MCF 10A (cell line): ENCODE measurements at regions not wholly inside any gene's neighbourhood (a gene's known extent, or its start where the extent isn't known, plus 50 kb on each side); places are given as distances from the start of the nearest gene placed in this dataset.

ENCODE experiments used
- BruUV-seq: library from RNA; stranded (reverse); fragments of 400-500 nt; replicated peaks from 2 replicates; lab custom pipeline; 2021; lab: Mats Ljungman, UMichigan
- CTCF ChIA-PET: fragments of 300-600 bp; sonication (Branson Sonifier 250); formaldehyde crosslinking; extraction: SDS; loops from one replicate; lab custom pipeline; 2021; ENCODE audit warnings: antibody characterized with exemption, inconsistent platforms; lab: Yijun Ruan, JAX
- POLR2A ChIA-PET: fragments of 300-600, 350-650 bp; sonication (Branson Sonifier 250); formaldehyde crosslinking; extraction: SDS; loops from one replicate; lab custom pipeline; 2020; ENCODE audit warnings: antibody characterized with exemption, inconsistent platforms; lab: Yijun Ruan, JAX
- DNase-seq: peaks from one replicate; pipeline ENCODE4 v3.0.0-alpha.2; 2018; ENCODE audit not compliant: unreplicated experiment
- H3K27ac Mint-ChIP-seq: one replicate; pipeline ENCODE4 v1.8.0; 2022; ENCODE audit warnings: mild to moderate bottlenecking, low read depth, mixed read lengths; ENCODE audit not compliant: unreplicated experiment
- H3K27me3 Mint-ChIP-seq: one replicate; pipeline ENCODE4 v1.8.0; 2022; ENCODE audit warnings: mixed read lengths; ENCODE audit not compliant: insufficient read depth, unreplicated experiment
- H3K36me3 Mint-ChIP-seq: one replicate; pipeline ENCODE4 v1.8.0; 2022; ENCODE audit warnings: mild to moderate bottlenecking, moderate library complexity, mixed read lengths; ENCODE audit not compliant: insufficient read depth, unreplicated experiment
- H3K4me1 Mint-ChIP-seq: one replicate; pipeline ENCODE4 v1.8.0; 2022; ENCODE audit warnings: mixed read lengths; ENCODE audit not compliant: insufficient read depth, unreplicated experiment
- H3K4me3 Mint-ChIP-seq: one replicate; pipeline ENCODE4 v1.8.0; 2022; ENCODE audit warnings: mild to moderate bottlenecking, moderate library complexity, mixed read lengths; ENCODE audit not compliant: unreplicated experiment
- H3K9me3 Mint-ChIP-seq: one replicate; pipeline ENCODE4 v1.8.0; 2022; ENCODE audit warnings: mixed read lengths; ENCODE audit not compliant: unreplicated experiment
- intact Hi-C: fragments of 100-400 bp; cut with micrococcal nuclease; formaldehyde crosslinking; loops from 2 replicates; pipeline ENCODE4 v1.14.1; 2022
- TF ChIP-seq, protein P1 (sequence below): fragments of 200-600 bp; IDR thresholded peaks from one replicate; pipeline ENCODE4 v1.8.0; 2022; ENCODE audit warnings: antibody characterized with exemption, mild to moderate bottlenecking; ENCODE audit not compliant: unreplicated experiment

DNA sequence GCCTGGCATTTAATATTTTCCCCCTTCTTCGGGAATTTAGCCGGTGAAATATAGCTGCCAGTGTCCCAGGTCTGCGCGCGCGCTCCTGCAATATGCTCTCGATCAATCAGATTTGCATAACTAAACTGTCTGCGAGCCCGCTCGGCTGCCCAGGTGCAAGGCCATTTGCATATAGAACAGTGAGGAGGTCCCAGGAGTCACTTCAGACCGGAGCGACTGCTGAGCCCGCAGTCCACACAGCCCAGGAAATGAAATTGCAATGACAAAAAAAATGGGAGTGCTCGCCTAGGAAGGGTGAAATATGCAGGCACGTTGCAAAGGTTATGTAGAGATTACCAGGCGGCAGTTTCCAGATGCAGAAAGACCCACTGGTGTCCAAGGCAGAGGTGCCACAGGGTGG is 228.5 kb downstream of the VRK1 start:
- Mint-ChIP-seq H3K4me1 (no peaks in the 10 kb centered on the region), H3K9me3 (no peaks in the 10 kb centered on the region), H3K27me3 (no peaks in the 10 kb centered on the region), H3K27ac (no peak overlapping the region), H3K36me3 (no peaks in the 10 kb centered on the region), H3K4me3 (no peak overlapping the region)
- BruUV-seq = no TSS peak
- ChIA-PET POLR2A (no interaction called here), CTCF (no interaction called here)
- no peak for DNase-seq
- TF ChIP-seq, protein P1, sequence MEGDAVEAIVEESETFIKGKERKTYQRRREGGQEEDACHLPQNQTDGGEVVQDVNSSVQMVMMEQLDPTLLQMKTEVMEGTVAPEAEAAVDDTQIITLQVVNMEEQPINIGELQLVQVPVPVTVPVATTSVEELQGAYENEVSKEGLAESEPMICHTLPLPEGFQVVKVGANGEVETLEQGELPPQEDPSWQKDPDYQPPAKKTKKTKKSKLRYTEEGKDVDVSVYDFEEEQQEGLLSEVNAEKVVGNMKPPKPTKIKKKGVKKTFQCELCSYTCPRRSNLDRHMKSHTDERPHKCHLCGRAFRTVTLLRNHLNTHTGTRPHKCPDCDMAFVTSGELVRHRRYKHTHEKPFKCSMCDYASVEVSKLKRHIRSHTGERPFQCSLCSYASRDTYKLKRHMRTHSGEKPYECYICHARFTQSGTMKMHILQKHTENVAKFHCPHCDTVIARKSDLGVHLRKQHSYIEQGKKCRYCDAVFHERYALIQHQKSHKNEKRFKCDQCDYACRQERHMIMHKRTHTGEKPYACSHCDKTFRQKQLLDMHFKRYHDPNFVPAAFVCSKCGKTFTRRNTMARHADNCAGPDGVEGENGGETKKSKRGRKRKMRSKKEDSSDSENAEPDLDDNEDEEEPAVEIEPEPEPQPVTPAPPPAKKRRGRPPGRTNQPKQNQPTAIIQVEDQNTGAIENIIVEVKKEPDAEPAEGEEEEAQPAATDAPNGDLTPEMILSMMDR = no peak
- intact Hi-C loops = no loop called here

DNA sequence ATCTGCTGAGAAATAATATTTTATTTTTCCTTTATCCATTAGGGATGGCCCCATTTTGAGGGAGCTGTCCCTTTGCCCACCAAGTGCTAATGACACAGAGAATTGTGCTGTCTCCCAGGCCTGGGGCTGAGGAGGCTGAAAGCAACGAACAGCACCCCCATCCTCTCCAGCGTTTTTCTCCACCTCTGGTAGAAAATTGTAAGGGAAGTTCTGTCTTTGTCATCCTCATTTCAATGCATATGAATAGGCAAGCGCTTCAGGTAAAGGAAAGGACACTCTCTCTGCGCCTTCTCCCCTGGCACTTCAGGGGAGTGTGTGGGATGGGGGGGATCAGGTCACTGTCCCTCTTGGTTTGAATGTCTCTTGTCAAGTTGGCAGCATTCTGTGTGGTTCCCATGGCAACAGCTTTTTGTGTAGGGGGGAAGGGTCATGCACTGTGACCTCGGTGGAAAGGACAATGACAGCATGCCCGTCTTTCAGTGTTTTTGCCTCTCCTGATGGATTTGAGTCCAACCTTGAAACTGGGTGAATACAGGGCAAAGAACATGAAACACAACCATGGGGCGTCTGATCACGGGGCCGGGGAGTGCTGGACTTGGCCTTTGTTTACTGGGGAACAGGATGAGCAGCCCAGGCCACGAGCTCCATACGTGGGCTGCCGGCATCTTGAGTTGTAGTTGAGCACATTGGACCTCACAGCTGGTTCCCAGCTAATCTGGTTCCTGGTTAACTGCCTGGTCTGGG is 230.2 kb downstream of the VRK1 start:
- peaks cover 13% of the 10 kb centered on the region for H3K27me3 Mint-ChIP-seq
- BruUV-seq = no TSS peak
- H3K27ac Mint-ChIP-seq = no peak overlapping the region
- H3K4me3 Mint-ChIP-seq = no peak overlapping the region
- ChIA-PET POLR2A (no interaction called here), CTCF (no interaction called here)
- DNase-seq = no peak
- intact Hi-C loops = no loop called here
- H3K36me3 Mint-ChIP-seq = no peaks in the 10 kb centered on the region
- no peaks in the 10 kb centered on the region for H3K4me1 Mint-ChIP-seq
- H3K9me3 Mint-ChIP-seq = peaks cover 17% of the 10 kb centered on the region
- TF ChIP-seq, protein P1 = no peak

DNA sequence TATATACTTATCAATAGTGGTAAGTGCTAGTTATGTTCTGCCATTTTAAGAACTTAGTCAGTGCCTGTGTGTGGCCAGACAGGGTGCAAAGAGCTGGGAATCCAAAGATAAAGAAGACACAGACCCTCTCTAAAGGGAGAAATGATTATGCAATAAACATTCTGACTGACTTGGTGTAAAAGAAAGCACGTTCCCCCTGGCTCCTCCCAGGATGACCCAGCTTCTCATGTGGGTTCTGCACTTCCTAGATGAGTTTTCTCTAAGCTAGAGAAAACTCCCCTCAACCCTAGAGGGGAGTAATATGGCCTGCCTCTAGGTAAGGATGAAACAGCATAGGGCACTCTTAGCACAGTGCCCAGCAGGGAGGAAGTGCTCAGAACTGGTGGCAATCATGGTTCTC is 231.2 kb downstream of the VRK1 start:
- DNase-seq = no peak
- Mint-ChIP-seq H3K36me3 (no peaks in the 10 kb centered on the region), H3K4me3 (no peak overlapping the region), H3K27me3 (peaks cover 16% of the 10 kb centered on the region), H3K27ac (no peak overlapping the region), H3K9me3 (peaks cover 20% of the 10 kb centered on the region), H3K4me1 (no peaks in the 10 kb centered on the region)
- ChIA-PET POLR2A (no interaction called here), CTCF (interaction anchor here (0.5 kb wide), 1 partner anchor 368 kb away, joined by 3 read pairs; no protein-coding TSS in a partner anchor)
- BruUV-seq = no TSS peak
- TF ChIP-seq, protein P1 = no peak
- intact Hi-C loops = no loop called here

DNA sequence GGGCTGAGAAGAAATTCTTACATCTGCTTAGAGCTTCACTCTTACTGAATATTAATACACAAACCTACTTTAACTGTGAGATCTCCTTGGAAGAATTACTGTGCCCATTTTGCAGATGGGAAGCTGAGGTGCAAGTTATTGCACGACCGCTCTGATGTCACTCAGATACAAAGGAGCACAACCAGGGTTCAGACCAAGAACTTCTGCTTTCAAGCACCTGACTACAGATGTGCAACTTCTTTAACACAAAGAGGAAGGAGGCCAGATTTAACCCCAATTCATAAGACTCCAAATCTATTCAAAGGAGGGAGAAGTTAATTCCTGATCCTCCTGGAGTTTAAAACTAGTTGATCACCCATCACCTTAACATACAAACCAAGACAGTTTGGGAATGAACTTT is 232.6 kb downstream of the VRK1 start:
- no TSS peak for BruUV-seq
- CTCF ChIA-PET = no interaction called here
- peaks cover 16% of the 10 kb centered on the region for H3K27me3 Mint-ChIP-seq

More for the DNA sequence above, 232.6 kb downstream of the VRK1 start:
- POLR2A ChIA-PET = no interaction called here
- intact Hi-C loops = no loop called here
- DNase-seq = no peak
- no peak overlapping the region for H3K4me3 Mint-ChIP-seq
- H3K27ac Mint-ChIP-seq = no peak overlapping the region
- no peaks in the 10 kb centered on the region for H3K36me3 Mint-ChIP-seq
- TF ChIP-seq, protein P1 = no peak
- H3K9me3 Mint-ChIP-seq = peaks cover 20% of the 10 kb centered on the region
- no peaks in the 10 kb centered on the region for H3K4me1 Mint-ChIP-seq
